ENCODE measurements at regions not wholly inside any gene's neighbourhood (a gene's known extent, or its start where the extent isn't known, plus 50 kb on each side); places are given as distances from the start of the nearest gene placed in this dataset.

- Histone ChIP-seq H3K27ac (ENCODE audit: low read length) (no peak overlapping the region), H3K4me1 (ENCODE audit: control insufficient read depth, insufficient read depth, low read length) (no peaks in the 10 kb centered on the region), H3K4me3 (ENCODE audit: low read length) (no peak overlapping the region), H3K9me3 (ENCODE audit: control insufficient read depth, low read depth, low read length) (peaks cover 3% of the 10 kb centered on the region), H3K36me3 (ENCODE audit: control insufficient read depth, insufficient read depth, low read length) (no peaks in the 10 kb centered on the region), H3K27me3 (ENCODE audit: control insufficient read depth, insufficient read depth, low read length) (peaks cover 37% of the 10 kb centered on the region)
- WGBS (ENCODE audit: insufficient coverage, low lambda C conversion rate): no CpG with 5 or more reads among the region's 13 CpGs
- DNase-seq: no peak
Observed at GRCh38 chr12:130043685-130044406, 118.4 kb upstream of the FZD10 start.

DNA sequence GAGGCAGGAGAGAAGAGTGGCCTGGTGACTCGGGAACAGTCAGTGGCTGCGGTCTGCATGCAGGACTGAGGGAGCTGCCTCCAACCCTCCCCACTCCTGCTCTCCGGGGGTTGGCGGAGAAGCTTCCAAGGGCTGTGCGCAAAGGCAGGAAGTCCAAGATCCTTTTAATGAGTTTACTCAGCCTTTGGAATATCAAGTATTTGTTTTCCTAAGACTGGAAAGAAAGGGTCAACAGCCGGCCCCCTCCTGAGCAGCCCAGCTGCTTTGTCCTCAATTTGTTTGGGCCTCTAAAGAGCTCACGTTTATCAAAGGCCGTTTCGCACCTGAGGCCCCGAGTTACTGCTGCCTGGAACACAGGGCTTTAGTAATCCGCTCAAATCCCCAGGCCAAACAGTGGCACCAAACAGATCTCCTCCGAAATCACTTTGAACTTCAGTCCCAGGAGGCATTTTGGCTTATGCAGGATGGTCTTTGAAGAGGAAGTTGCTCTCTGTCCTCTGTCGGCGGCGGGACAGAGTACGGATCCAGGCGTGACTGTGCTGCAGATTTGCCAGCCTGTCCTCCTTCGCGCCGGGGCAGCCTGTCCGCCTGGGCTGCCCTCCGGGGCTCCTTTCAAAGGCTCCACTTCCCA, 117.2 kb upstream of the FZD10 start:
- peaks cover 41% of the 10 kb centered on the region for H3K27me3 ChIP-seq (ENCODE audit: control insufficient read depth, insufficient read depth, low read length)
- H3K27ac ChIP-seq (ENCODE audit: low read length): no peak overlapping the region
- no peaks in the 10 kb centered on the region for H3K36me3 ChIP-seq (ENCODE audit: control insufficient read depth, insufficient read depth, low read length)
- no peaks in the 10 kb centered on the region for H3K4me1 ChIP-seq (ENCODE audit: control insufficient read depth, insufficient read depth, low read length)
- WGBS (ENCODE audit: insufficient coverage, low lambda C conversion rate): no CpG with 5 or more reads among the region's 22 CpGs
- no peak overlapping the region for H3K4me3 ChIP-seq (ENCODE audit: low read length)
- peaks cover 3% of the 10 kb centered on the region for H3K9me3 ChIP-seq (ENCODE audit: control insufficient read depth, low read depth, low read length)
- peak; percentile 13 to 22 for DNase-seq

DNA sequence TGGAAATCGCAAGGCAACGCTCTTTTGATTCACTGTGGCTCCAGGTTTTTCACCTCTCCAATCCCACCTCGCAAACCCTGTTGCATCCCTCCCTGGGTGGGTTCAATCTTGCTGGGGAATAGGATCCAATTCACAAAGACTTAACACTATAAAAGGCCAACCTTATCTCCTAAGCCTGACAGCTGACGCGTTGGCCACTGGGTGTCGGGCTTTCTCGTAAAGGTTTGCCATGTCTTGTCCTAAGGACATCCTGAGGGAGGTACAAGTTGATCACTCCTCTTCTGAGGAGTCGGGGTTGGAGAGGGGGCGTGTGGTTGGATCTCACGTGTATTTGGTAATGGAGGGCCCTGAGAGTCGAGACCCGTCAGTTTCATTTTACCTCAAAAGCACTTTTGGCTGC, 112.6 kb upstream of the FZD10 start:
- DNase-seq: no peak
- no peak overlapping the region for H3K4me3 ChIP-seq (ENCODE audit: low read length)
- no peak overlapping the region for H3K27ac ChIP-seq (ENCODE audit: low read length)
- peaks cover 26% of the 10 kb centered on the region for H3K27me3 ChIP-seq (ENCODE audit: control insufficient read depth, insufficient read depth, low read length)
- no peaks in the 10 kb centered on the region for H3K4me1 ChIP-seq (ENCODE audit: control insufficient read depth, insufficient read depth, low read length)
- WGBS (ENCODE audit: insufficient coverage, low lambda C conversion rate): 100% methylated on average over 1 of the region's 12 CpGs
- peaks cover 2% of the 10 kb centered on the region for H3K9me3 ChIP-seq (ENCODE audit: control insufficient read depth, low read depth, low read length)
- no peaks in the 10 kb centered on the region for H3K36me3 ChIP-seq (ENCODE audit: control insufficient read depth, insufficient read depth, low read length)

- H3K27ac ChIP-seq (ENCODE audit: low read length): no peak overlapping the region
- no peaks in the 10 kb centered on the region for H3K4me1 ChIP-seq (ENCODE audit: control insufficient read depth, insufficient read depth, low read length)
- no peak overlapping the region for H3K4me3 ChIP-seq (ENCODE audit: low read length)
- H3K9me3 ChIP-seq (ENCODE audit: control insufficient read depth, low read depth, low read length): peaks cover 9% of the 10 kb centered on the region
- H3K27me3 ChIP-seq (ENCODE audit: control insufficient read depth, insufficient read depth, low read length): peaks cover 8% of the 10 kb centered on the region
- H3K36me3 ChIP-seq (ENCODE audit: control insufficient read depth, insufficient read depth, low read length): no peaks in the 10 kb centered on the region
- WGBS (ENCODE audit: insufficient coverage, low lambda C conversion rate): 40% methylated on average over 2 of the region's 10 CpGs
- DNase-seq: no peak
Observed at GRCh38 chr12:130051900-130052299, 110.4 kb upstream of the FZD10 start.

GRCh38 chr12:130053651-130054069, 108.6 kb upstream of the FZD10 start:
- Histone ChIP-seq H3K9me3 (ENCODE audit: control insufficient read depth, low read depth, low read length) (peaks cover 9% of the 10 kb centered on the region), H3K4me3 (ENCODE audit: low read length) (no peak overlapping the region), H3K36me3 (ENCODE audit: control insufficient read depth, insufficient read depth, low read length) (no peaks in the 10 kb centered on the region), H3K27me3 (ENCODE audit: control insufficient read depth, insufficient read depth, low read length) (peaks cover 8% of the 10 kb centered on the region), H3K27ac (ENCODE audit: low read length) (no peak overlapping the region), H3K4me1 (ENCODE audit: control insufficient read depth, insufficient read depth, low read length) (no peaks in the 10 kb centered on the region)
- peak in 1 of 2 donors; percentile 8 for DNase-seq
- no CpG with 5 or more reads among the region's 10 CpGs for WGBS (ENCODE audit: insufficient coverage, low lambda C conversion rate)

DNA sequence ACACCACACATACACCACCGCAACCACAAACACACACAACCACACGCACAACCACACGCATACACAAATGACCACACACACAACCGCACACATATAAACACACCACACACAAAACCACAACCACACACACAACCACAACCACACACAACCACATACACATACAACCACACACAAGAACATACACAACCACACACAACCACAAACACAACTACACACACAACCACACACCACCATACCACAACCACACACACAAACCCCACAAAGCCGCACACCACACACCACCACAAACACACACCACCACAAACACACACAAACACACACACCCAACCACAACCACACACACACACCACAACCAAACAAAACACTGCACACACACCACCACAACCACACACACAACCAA, 107.5 kb upstream of the FZD10 start:
- Histone ChIP-seq H3K9me3 (ENCODE audit: control insufficient read depth, low read depth, low read length) (peaks cover 9% of the 10 kb centered on the region), H3K36me3 (ENCODE audit: control insufficient read depth, insufficient read depth, low read length) (no peaks in the 10 kb centered on the region), H3K4me1 (ENCODE audit: control insufficient read depth, insufficient read depth, low read length) (no peaks in the 10 kb centered on the region), H3K27ac (ENCODE audit: low read length) (no peak overlapping the region), H3K4me3 (ENCODE audit: low read length) (no peak overlapping the region), H3K27me3 (ENCODE audit: control insufficient read depth, insufficient read depth, low read length) (peaks cover 3% of the 10 kb centered on the region)
- no peak for DNase-seq
- no CpG with 5 or more reads among the region's 5 CpGs for WGBS (ENCODE audit: insufficient coverage, low lambda C conversion rate)

- DNase-seq: no peak
- 83% methylated on average over 2 of the region's 13 CpGs for WGBS (ENCODE audit: insufficient coverage, low lambda C conversion rate)
- Histone ChIP-seq H3K4me3 (ENCODE audit: low read length) (no peak overlapping the region), H3K27ac (ENCODE audit: low read length) (no peak overlapping the region), H3K4me1 (ENCODE audit: control insufficient read depth, insufficient read depth, low read length) (no peaks in the 10 kb centered on the region), H3K9me3 (ENCODE audit: control insufficient read depth, low read depth, low read length) (peaks cover 9% of the 10 kb centered on the region), H3K36me3 (ENCODE audit: control insufficient read depth, insufficient read depth, low read length) (no peaks in the 10 kb centered on the region), H3K27me3 (ENCODE audit: control insufficient read depth, insufficient read depth, low read length) (no peaks in the 10 kb centered on the region)
Observed at GRCh38 chr12:130058926-130059472, 103.3 kb upstream of the FZD10 start.

DNA sequence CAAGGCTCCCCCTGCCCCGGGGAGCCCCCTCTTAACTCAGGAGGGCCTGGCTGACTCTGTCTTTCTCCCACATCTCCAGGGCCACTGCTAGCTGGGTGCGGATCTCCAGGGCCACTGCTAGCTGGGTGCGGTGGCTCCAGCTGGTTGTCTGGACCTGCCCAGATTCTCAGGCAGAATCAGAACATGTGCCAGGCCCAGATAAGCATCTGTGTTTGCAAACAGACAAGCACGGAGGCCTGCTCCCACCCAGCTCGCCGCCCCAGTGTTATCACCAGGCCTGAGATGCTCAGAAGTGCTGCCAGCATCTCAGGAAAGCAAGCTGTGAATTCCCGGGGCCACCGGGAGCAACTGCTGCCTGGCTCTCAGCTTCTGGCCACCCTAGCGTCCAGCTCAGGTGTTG, 98.4 kb upstream of the FZD10 start:
- DNase-seq: no peak

GRCh38 chr12:130064999-130065398, 97.3 kb upstream of the FZD10 start:
- Histone ChIP-seq H3K9me3 (ENCODE audit: control insufficient read depth, low read depth, low read length) (no peaks in the 10 kb centered on the region), H3K4me1 (ENCODE audit: control insufficient read depth, insufficient read depth, low read length) (no peaks in the 10 kb centered on the region), H3K36me3 (ENCODE audit: control insufficient read depth, insufficient read depth, low read length) (no peaks in the 10 kb centered on the region), H3K27me3 (ENCODE audit: control insufficient read depth, insufficient read depth, low read length) (no peaks in the 10 kb centered on the region), H3K27ac (ENCODE audit: low read length) (no peak overlapping the region), H3K4me3 (ENCODE audit: low read length) (no peak overlapping the region)
- WGBS (ENCODE audit: insufficient coverage, low lambda C conversion rate): no CpG with 5 or more reads among the region's 4 CpGs
- no peak for DNase-seq

More for the DNA sequence above, 98.4 kb upstream of the FZD10 start:
- Histone ChIP-seq H3K9me3 (ENCODE audit: control insufficient read depth, low read depth, low read length) (no peaks in the 10 kb centered on the region), H3K4me1 (ENCODE audit: control insufficient read depth, insufficient read depth, low read length) (no peaks in the 10 kb centered on the region), H3K27me3 (ENCODE audit: control insufficient read depth, insufficient read depth, low read length) (no peaks in the 10 kb centered on the region), H3K4me3 (ENCODE audit: low read length) (no peak overlapping the region), H3K27ac (ENCODE audit: low read length) (no peak overlapping the region), H3K36me3 (ENCODE audit: control insufficient read depth, insufficient read depth, low read length) (no peaks in the 10 kb centered on the region)
- WGBS (ENCODE audit: insufficient coverage, low lambda C conversion rate): no CpG with 5 or more reads among the region's 9 CpGs

DNA sequence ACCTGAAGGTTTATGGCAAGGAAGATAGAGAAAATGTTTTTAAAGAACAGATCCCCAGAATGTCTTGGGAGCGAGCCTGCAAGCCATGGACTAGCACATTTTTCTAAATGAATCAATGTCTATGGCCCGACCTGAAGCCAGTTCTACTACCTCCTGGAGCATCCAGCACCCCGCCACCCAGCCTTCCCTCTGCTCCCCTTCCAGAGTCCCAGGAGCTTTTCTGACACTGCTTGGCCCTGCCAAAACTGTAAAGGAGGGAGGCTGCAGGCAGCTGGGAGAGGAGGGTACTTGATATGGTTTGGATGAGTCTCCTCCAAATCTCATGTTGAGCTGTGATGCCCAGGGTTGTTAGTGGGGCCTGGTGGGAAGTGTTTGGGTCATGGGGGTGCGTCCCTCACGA, 95.5 kb upstream of the FZD10 start:
- WGBS (ENCODE audit: insufficient coverage, low lambda C conversion rate): no CpG with 5 or more reads among the region's 5 CpGs
- no peaks in the 10 kb centered on the region for H3K36me3 ChIP-seq (ENCODE audit: control insufficient read depth, insufficient read depth, low read length)
- H3K4me1 ChIP-seq (ENCODE audit: control insufficient read depth, insufficient read depth, low read length): no peaks in the 10 kb centered on the region
- no peak overlapping the region for H3K4me3 ChIP-seq (ENCODE audit: low read length)
- no peaks in the 10 kb centered on the region for H3K27me3 ChIP-seq (ENCODE audit: control insufficient read depth, insufficient read depth, low read length)
- H3K27ac ChIP-seq (ENCODE audit: low read length): no peak overlapping the region
- H3K9me3 ChIP-seq (ENCODE audit: control insufficient read depth, low read depth, low read length): no peaks in the 10 kb centered on the region
- DNase-seq: no peak

Measured in large intestine (tissue), 3 donors.